CD1c-positive myeloid dendritic cell (primary cell): ENCODE measurements at regions not wholly inside any gene's neighbourhood (a gene's known extent, or its start where the extent isn't known, plus 50 kb on each side); places are given as distances from the start of the nearest gene placed in this dataset.

Source experiments
- DNase-seq: peaks from one replicate; pipeline ENCODE4 v3.0.0-alpha.2; 2016; ENCODE audit errors: extremely low spot score

DNA sequence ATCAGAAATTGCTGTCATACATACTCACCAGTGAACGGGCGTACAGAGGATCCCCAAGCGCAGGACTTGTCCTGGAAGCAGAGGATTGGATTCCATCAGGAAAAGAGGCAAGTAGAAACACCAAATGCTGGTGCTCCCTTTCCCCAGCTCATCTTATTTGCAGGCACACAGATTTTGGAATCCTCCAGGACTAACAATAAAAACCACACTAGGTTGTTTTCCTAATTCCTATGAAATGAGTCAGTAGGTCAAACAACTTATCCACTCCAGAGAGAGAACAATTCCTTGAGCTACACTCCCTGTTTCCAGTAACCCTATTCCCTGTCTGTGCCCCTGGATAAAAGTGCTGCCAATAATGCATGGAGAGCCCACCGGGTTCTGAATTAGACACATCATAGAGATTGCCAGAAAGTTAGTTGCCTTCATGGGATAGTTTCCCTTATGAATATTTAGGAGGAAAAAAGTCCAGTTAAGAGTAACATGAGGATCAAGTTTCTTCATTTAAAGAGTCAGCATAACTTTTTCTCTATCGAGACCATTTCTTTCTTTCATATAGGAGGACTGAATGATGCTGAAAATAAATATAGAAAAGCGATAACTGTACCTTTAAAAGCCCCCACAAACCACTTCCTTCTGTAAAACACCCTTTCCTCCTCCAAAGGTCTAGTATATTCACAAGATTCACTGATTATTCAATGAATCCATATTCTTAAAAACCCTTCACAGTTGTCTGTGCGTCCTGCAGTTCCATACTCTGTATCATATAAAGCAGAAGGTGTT, 178.3 kb upstream of the KLF14 start:
- DNase-seq: no peak

DNA sequence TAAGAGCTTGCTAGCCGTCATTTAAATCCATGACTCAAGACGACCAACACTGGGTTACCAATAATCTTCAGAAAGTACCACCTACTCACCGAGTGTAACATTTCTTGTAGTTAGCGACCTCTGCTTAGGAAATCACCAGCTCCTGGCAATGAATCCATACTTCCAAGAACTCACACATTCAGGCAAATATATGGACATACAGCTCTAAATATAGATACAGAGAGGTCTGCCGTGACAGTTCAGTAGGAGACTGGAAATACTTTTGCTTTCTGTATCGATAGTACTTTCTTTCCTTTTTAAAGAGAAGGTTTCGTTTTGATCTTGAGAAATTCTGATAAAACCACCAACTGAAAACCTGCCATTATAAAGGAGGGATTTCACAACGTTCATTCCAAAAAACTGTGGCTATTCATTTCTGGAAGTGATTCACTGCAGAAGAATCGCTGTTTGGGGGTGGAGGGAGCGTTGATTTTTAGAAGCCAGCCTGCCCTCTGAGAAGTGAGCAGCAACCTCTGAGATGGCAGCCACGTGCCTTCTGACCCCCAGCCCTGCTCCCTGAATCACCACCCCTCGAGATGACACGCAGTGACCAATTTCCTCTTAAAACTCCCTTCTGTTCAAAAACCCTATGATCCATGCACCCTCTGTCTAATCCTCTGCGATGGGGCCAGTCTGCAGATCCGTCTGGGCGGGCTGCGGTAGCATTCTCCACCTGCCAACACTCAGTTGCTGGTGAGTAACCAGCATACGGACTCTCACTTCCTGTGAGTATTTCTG, 179.0 kb upstream of the KLF14 start:
- peak; percentile 93 for DNase-seq

DNA sequence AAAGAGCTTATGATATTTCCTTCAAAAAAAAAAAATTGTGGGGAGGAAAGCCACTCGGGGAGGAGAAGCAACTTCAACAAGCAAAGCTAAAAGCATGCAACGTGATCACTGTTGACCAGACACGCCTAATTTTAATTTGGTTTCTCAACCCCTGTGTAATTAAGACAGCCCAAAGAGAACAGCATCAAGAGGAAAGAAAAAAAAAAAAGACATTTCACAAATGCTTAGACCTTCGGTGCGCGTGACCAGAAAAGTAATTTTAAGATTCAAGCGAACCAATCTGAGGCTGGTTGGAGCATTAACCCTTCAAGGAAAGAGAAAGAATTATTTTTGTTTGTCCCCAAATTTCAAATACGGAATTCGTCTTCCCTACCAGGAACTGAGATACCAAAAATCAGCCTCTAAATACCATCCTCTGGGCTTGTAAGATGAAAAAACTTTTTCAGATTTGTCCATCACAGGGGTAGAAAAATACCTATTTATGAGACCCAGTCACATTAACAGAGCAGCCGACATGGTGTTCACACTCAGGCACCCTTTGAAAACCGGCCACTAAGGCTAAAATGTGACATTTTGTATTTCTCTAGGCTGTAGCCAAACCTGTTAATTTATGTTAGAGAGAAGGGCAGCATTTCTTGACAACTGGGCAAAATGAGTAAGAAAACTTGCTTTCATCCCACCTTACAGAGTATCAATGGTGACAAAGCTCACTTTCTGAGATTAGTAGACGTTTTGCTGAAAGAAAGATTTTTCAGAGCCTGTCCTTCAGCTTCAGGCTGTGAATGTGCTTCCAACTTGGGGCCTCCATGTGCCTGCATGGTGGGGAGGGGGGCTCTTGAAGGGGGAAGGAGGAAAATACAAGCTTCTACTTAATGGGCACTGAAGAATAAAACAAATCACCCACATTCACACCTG, 179.9 kb upstream of the KLF14 start:
- DNase-seq: no peak

DNA sequence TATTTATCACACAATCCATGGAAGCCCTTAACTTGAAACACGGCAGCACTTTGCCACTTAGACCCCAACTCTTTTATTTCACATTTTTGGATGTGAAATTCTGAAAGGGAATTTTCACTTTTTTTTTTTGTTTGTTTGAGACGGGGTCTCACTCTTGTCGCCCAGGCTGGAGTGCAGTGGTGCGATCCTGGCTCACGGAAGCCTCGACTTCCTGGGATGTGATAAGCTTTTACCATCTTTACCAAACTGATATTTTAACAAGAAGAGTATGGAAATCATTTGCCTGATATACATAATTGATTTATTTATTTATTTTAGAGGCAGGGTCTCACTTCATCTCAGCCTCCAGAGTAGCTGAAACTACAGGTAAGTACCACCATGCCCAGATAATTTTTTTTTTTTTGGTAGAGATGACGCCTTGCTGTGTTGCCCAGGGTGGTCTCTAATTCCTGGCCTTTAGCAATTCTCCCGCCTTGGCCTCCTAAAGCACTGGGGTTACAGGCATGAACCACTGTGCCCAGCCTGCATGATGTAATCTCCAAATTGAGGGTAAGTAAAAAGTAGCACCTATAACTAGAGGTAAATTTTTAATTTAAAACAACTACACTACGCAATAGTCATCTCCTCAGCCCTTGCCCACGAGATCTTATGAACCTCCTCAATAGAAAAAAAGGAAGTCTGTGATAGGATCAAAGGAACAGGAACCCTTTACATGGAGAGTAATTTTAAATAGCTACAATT, 180.7 kb upstream of the KLF14 start:
- DNase-seq: no peak

DNA sequence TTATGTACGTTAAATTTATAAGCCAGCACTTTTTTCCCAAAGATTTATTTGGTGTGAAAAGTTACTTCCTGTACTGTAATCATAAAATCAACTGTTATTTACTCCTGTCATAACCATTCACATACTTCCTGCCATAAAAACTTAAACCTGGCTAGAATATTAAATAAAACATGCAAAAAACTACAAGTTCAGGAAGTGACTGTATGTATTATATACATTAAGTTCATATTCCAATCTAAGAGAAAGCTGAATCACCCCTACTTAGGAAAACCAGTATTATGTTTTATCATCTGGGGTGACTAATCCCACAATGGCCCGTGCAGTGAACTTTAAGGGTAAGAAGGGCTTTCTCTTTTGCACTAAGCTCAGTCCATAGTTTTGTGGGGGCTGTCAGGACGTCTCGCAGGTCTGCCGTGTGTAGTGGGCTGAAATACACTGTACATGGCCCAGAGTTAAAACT, 183.7 kb upstream of the KLF14 start:
- no peak for DNase-seq

DNA sequence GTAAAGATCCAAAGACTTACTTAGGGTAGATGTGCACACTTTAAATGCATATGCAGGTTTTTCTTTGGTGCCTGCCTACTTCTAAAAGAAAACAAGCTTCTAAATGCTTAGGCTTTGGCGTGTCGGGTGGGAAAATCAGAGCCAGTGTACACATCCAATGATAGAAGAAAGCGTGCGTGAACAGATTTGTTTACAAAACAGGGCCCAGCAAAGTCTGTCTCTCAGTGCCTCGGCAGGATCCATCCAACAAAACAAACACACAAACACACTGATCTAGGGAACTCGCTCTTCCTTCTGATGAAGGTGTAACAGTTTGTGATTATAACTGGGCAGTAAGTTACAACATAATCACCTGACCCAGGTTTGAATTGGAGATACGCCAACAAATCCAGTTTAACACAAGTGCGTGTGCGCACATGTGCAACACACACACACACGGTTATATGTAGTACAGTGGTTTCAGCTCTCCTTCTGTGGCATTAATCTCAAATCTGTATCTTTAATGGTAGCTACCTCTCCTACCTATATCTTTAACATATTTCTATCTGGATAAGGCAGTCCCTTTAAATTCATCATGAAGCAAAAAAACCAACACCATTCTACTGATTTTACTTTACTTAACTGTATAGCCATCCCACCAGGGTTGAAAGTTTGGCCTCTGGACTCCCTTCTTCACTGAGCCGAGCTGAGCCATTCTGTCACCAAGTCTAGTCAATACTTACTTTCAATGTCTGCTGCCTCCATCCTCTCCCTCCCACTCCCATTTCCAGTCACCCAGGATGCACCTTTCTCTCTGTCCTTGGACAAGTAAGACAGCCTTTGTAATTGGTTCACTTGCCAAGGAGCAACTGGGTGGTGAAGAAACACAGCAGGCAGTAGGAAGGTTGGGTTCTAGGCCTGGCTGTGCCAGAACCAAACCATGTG, 184.4 kb upstream of the KLF14 start:
- no peak for DNase-seq

DNA sequence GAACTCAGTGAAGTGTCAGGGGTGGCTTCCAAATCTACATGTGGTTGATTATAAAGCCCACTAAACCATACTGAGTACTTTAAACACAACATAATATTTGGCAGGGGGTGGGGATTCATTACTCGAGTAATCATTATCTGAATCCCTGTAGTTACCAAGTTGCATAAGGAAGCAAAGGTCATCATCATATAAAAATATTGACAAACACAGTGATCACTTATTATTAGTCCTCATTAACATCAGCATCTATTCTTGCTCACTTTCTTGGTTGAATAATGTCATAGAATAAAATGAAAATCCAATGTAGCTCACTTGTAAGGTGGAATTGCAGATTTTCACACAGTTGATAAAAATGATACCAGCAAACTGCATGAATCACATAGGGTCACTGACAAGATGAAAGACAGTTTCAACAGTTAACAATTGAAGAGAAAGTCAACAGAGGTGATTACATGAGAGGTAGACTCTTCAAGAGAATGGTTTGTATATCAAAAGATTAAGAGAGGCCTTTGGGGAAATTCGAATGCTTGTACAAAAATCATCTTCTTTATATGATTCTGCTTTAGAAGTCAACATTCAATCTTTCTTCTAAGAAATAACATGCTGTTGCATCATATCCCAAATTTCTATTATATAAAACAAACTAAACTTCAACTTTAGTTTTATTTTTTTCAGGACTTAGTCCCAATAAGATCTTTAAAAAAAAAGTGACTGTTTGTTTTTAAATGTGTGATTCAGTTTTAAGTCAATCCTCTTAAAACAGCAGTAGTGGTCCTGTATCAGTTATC, 185.5 kb upstream of the KLF14 start:
- no peak for DNase-seq

DNA sequence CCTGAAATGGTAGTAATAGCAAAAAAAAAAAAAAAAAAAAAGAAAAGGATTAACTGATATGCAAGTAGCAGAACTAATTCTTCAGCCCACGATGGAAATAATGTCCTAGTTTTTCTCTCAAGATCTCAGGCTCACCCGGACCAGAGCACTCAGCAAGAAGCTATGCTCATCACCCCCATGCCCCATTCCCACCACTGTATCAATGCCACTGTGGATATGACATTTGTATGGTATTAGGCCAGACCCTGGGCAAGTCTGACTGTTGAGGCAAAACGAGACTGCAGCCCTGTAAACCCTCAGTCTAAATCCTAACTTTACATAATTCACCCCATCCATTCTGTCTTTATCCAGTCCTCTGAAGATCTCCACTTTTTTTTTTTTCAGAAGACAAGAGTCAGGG, 186.1 kb upstream of the KLF14 start:
- no peak for DNase-seq

DNA sequence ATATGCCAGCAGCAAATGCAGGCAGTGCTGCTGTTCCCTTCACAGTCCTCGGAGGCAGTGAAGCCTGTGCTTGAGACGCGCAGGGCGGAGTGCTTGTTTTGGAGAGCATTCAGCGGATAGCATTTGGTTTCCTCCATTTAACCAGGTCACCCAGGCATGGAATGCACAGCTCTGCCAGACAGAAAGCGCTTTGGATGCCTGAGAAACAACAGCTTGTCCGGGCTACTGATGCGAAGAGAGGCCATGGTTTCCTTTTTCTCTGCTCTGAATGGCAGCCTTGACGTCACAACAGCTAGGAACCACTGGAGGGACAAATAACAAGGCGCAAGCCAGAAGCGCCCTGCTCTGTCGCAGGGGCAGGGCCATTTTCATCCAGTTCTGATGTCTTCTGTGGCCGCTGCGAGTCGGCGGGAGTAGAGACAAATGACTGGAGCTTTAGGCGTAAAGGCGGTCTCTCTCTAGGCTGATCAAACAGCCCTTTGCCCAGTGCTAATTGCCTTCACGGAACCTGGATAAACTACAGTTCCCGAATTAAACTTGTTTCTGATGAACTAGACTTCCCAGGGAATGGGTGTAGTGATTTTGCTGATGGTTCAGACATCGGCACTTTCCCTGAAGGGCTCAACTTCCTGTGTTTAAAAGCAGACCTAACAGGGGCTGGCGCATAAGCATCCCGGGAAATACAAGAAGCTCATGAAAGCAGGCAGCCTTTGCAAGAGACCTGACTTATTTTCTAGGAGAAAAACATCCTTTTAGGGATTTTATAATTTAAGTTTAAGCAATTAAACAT, 187.6 kb upstream of the KLF14 start:
- no peak for DNase-seq

DNA sequence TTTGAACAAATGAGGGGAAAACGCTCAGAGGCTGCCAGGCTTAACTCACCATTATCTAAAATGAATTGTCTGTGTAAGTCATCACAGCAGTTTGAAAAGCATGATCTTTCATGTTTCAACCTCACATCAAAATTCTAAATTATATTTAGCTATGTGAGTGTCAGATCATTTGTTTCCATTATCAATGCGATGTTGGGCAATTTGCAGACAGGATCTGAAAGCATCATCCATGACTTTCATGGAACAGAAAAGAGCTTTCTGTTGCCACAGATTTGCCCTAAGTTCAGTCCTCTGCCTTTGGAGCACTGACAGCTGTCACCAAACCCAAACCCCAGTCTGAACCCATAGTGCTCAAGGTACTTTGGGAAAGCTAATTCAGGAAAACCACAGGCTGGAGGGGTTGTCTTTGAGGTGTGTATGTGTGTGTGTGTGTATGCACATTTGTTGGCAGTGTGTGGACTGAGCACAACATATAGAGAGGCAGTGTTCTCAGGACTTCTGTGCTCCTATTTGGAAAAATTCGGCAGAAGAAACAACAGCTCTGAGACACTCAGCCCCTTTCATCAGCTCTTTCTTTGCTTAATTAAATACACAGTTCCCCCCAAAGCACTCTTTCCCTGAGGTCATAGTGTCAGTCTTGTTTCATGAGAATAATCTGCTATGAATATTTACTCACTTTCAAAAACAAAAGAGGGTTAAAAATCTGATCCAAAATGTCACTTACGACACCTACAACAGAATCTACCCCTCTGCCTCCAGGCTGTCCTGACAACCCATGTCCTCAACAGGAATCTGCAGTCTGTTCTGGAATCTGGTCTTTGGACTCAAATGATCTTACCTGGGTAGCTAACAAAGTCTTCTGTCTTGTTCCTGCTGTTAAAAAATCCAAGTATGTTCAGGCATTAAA, 188.5 kb upstream of the KLF14 start:
- no peak for DNase-seq

DNA sequence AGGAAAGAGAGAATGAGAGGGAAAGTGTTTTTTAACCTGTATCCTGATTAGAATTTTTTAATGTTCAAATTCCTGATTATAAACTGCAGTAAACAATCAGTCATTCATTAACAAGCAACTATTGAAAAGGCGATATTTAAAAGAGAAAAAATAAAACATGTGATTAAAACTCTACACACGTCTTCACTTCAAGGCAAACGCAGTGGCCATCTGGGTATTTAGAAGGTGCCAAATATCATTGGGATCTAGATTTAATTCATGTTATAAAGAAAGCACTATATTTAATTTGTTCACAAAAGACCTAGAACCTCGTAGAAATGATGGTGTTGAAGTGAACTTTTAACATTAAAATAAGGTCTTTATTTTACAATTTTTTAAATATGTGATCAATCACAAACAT, 189.4 kb upstream of the KLF14 start:
- DNase-seq: no peak

DNA sequence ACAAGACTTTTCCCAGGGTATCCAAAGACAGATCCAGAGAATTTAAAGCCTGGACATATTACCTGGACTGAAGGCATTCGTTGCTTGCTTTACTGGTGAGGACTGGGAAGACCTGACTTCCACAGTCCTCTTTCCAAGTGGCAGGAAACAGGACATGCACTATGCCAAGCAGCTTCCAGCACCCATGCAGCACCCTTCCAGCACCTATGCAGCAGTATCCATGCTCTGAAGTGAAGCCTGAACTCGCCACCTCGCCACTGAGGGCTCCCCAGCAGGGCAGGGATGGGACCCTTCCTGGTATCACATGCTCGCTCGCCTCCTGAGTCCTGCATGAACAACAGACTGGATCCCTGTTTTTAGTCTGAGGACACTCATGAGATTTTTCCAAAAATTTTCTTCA, 189.9 kb upstream of the KLF14 start:
- no peak for DNase-seq

DNA sequence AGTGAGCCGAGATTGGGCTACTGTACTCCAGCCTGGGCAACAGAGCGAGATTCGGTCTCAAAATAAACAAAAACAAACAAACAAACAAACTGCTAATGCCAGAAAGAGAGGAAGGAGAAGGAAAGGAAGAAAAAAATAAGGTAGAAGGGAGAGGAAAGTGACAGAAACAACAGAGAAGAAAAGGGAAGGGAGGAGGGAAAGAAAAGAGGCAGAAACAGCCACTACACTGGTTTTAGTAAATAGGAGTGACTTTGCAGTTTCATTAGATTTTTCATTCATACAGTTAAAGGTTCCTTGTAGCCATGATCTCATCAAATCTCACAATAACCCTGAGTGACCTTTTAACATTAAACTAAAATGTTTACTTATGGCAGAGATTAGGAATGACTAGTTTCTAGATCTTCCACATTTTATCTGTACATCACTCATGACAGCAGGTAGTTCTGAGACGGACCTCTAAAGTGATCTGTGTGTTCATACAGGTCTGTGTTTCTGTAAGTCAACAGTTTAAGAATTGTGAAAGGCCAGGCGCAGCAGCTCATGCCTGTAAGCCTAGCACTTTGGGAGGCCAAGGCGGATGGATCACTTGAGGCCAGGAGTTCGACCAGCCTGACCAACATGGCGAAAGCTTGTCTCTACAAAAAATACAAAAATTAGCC, 191.3 kb upstream of the KLF14 start:
- peak; percentile 50 for DNase-seq

DNA sequence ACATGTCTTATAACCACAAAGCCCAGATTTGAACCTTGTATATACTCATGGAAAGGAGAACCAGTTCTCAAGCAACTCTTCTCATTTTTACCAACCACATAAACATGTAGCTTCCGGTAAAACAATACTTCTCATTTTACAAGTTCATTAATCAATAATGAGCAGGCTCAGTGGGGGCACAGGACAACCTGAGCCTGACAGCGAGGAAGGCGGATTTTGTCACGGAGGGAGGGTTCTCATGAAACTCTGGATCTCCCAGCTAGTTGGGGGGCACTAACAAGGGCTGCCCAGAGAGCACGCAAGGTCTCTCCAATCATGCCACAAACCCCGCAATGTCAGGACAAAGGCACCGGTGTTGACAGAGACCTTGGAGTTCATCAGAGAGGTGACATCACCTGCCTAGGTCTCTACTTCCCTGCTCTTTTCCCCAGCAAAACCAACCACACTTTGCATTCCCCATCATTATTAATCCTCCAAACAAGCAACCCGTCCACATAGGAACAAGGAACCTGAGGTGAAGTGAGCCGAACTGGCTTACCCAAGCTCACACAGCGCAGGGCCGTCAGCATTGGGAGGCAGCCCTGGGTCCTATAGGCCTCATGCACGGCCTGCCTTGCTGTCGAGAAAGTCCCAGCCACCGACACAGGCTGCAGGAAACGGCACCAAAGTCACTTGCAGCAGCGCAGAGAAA, 192.1 kb upstream of the KLF14 start:
- DNase-seq: peak; percentile 74

DNA sequence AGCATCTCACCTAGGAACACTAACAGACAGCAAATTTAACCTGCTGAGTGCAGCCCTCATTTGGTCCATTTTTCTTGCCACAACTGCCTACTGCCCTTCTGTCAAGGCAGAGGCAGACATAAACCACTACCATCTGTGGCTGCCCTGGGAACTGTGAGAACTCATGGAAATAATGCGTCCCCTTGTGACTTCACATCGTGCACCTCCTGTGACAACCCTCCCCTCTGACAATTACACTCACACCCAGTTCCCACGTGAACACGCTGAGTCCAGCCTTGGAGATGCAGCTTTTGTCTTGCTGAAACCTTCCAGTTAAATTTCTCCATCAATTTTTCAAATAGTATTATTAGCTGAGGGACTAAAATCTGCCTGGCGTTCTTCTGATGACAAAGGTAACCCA, 193.1 kb upstream of the KLF14 start:
- no peak for DNase-seq

DNA sequence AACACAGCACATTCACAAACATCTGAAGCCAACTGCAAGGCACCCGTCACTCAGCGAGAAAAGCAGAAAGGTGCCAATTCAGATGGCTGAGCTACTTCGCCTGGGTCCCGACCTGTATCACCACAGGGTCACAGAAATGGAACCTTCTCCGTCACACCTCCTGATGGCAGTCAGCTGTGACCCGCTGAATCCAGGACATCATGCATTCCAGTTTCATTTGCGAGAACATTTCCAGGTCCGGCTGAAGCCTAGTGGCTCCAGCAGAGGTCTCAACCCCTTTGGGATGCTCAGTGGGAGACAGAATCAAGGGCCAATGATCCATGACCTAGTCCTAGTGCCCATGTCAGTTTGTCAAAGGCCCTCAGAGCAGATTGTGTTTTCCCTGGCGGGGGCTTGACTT, 193.6 kb upstream of the KLF14 start:
- no peak for DNase-seq
